ENCODE measurements at regions not wholly inside any gene's neighbourhood (a gene's known extent, or its start where the extent isn't known, plus 50 kb on each side); places are given as distances from the start of the nearest gene placed in this dataset.
A peak's percentile ranks its signal among the peaks of the same experiment; 100 is the strongest.

DNA sequence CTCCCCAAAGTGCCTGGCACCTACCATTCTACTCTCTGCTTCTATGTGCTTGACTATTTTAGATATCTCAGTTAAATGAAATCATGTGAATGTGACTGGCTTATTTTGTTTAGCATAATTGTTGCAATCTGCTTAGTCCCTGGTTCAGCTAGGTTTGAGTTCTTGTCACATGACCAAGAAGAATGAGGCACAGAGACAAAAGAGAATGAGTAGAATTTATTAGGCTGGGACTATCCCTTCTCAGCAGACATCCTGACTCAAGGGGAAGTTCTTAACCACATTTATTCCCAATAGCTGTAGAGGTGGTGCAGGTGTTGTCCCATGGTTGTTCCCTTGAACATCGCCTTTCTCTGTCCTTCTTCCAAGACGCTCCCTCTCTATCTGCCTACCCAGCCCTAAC, 1485.7 kb downstream of the KCNT2 start:
- no peaks in the 10 kb centered on the region for H3K4me1 ChIP-seq
- no peak for DNase-seq
- no peaks in the 10 kb centered on the region for H3K36me3 ChIP-seq
- no peaks in the 10 kb centered on the region for H3K9me3 ChIP-seq
- TF ChIP-seq, protein P1, sequence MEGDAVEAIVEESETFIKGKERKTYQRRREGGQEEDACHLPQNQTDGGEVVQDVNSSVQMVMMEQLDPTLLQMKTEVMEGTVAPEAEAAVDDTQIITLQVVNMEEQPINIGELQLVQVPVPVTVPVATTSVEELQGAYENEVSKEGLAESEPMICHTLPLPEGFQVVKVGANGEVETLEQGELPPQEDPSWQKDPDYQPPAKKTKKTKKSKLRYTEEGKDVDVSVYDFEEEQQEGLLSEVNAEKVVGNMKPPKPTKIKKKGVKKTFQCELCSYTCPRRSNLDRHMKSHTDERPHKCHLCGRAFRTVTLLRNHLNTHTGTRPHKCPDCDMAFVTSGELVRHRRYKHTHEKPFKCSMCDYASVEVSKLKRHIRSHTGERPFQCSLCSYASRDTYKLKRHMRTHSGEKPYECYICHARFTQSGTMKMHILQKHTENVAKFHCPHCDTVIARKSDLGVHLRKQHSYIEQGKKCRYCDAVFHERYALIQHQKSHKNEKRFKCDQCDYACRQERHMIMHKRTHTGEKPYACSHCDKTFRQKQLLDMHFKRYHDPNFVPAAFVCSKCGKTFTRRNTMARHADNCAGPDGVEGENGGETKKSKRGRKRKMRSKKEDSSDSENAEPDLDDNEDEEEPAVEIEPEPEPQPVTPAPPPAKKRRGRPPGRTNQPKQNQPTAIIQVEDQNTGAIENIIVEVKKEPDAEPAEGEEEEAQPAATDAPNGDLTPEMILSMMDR (IDR thresholded peaks at IDR 0.05; ENCODE audit: low read depth, low read length): no peak
- H3K27me3 ChIP-seq: no peaks in the 10 kb centered on the region
- H3K4me3 ChIP-seq (ENCODE audit: low read depth, low read length): no peak overlapping the region

GRCh38 chr1:195113471-195113870, 1494.8 kb downstream of the KCNT2 start:
- no peak for DNase-seq
- no peaks in the 10 kb centered on the region for H3K36me3 ChIP-seq
- H3K4me1 ChIP-seq: no peaks in the 10 kb centered on the region
- no peak overlapping the region for H3K4me3 ChIP-seq (ENCODE audit: low read depth, low read length)
- H3K9me3 ChIP-seq: no peaks in the 10 kb centered on the region
- H3K27me3 ChIP-seq: no peaks in the 10 kb centered on the region
- TF ChIP-seq, protein P1 (IDR thresholded peaks at IDR 0.05; ENCODE audit: low read depth, low read length): no peak

DNA sequence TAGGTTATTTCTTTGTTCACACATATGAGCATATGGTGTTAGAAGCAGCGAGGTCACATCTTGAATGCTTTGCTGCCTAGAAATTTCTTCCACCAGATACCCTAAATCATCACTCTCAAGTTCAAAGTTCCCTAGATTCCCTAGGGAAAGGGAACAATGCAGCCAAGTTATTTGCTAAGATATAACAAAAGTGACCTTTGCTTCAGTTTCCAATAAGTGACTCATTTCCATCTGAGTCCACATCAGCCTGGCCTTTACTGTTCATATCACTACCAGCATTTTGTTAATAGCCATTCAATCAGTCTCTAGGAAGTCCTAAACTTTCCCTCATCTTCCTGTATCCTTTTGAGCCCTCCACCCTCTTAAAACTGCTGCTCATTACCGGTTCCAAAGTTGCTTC, 1502.5 kb downstream of the KCNT2 start:
- no peak overlapping the region for H3K4me3 ChIP-seq (ENCODE audit: low read depth, low read length)
- TF ChIP-seq, protein P1 (IDR thresholded peaks at IDR 0.05; ENCODE audit: low read depth, low read length): no peak
- H3K27me3 ChIP-seq: no peaks in the 10 kb centered on the region
- no peak for DNase-seq
- no peaks in the 10 kb centered on the region for H3K4me1 ChIP-seq
- no peaks in the 10 kb centered on the region for H3K36me3 ChIP-seq
- H3K9me3 ChIP-seq: no peaks in the 10 kb centered on the region

GRCh38 chr1:195105281-195105680, 1503.0 kb downstream of the KCNT2 start:
- Histone ChIP-seq H3K9me3 (no peaks in the 10 kb centered on the region), H3K27me3 (no peaks in the 10 kb centered on the region), H3K4me3 (ENCODE audit: low read depth, low read length) (no peak overlapping the region), H3K4me1 (no peaks in the 10 kb centered on the region), H3K36me3 (no peaks in the 10 kb centered on the region)
- TF ChIP-seq, protein P1 (IDR thresholded peaks at IDR 0.05; ENCODE audit: low read depth, low read length): peak; percentile 25; the same call in 1 of the 2 replicates
- DNase-seq: no peak

DNA sequence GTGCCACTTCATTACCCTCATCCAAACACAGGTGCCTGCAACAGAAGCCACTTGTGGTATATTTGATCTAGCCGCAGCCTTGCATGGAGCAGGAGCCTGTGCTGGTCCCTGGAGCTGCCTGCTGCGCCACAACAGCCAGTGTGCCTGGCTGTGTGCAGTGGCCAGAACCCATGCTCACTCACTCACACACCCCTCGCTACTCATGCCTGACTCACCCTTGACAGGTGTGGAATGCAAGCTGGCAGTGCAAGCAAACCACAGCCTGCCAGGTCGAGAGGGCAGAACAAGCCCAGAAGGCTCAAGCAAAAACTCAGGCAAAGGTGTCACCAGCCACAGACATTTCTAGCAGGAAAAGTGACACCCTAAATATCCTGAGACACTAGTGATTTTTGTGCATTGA, 1510.9 kb downstream of the KCNT2 start:
- no peaks in the 10 kb centered on the region for H3K36me3 ChIP-seq
- H3K9me3 ChIP-seq: no peaks in the 10 kb centered on the region; the same call in 1 of the 2 replicates
- DNase-seq: no peak
- no peaks in the 10 kb centered on the region for H3K27me3 ChIP-seq
- no peaks in the 10 kb centered on the region for H3K4me1 ChIP-seq
- TF ChIP-seq, protein P1 (IDR thresholded peaks at IDR 0.05; ENCODE audit: low read depth, low read length): no peak
- no peak overlapping the region for H3K4me3 ChIP-seq (ENCODE audit: low read depth, low read length)

DNA sequence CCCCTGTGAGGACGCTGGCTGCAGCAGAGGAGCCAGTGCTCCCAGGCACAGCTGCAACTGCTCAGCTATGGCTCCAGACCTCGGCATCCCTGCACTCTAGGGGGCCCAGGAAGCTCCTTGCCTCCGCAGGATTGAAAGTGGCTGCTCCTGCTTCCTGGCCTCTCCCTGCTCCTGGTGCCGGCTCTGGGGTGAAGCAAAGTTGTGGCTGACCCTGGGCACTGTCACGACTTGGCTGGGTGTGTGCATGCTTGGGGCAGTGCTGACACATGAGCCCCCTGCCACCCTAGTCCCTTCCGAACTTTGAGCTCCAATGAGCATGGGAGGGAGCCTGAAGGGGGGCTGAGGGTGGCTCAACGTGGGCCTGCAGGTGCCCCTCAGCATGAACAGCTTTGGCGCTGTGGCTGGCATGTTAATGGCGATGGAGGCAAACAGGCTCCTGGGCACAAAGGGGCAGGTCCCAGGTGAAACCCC, 1512.2 kb downstream of the KCNT2 start:
- H3K4me1 ChIP-seq: no peaks in the 10 kb centered on the region
- H3K27me3 ChIP-seq: no peaks in the 10 kb centered on the region
- DNase-seq: no peak
- H3K9me3 ChIP-seq: no peaks in the 10 kb centered on the region; the same call in 1 of the 2 replicates
- no peaks in the 10 kb centered on the region for H3K36me3 ChIP-seq
- no peak overlapping the region for H3K4me3 ChIP-seq (ENCODE audit: low read depth, low read length)
- TF ChIP-seq, protein P1 (IDR thresholded peaks at IDR 0.05; ENCODE audit: low read depth, low read length): no peak
